ACC112 (cell line): ENCODE measurements at regions not wholly inside any gene's neighbourhood (a gene's known extent, or its start where the extent isn't known, plus 50 kb on each side); places are given as distances from the start of the nearest gene placed in this dataset.

ENCODE experiments used
- H2AFZ ChIP-seq: fragments of 200-600 bp; sonication (generic); one replicate; pipeline ENCODE4 v1.6.0; 2017; ENCODE audit warnings: antibody characterized with exemption, low read length; ENCODE audit not compliant: unreplicated experiment
- H3K27ac ChIP-seq: fragments of 200-600 bp; sonication (generic); 2 replicates; pipeline ENCODE4 v1.5.1; 2014; ENCODE audit warnings: low read depth, mild to moderate bottlenecking, antibody characterized with exemption, low read length, moderate library complexity
- H3K27me3 ChIP-seq: fragments of 200-600 bp; sonication (generic); 2 replicates; pipeline ENCODE4 v1.6.1; 2014; ENCODE audit warnings: mild to moderate bottlenecking, antibody characterized with exemption, low read length, moderate library complexity, mixed read lengths; ENCODE audit not compliant: insufficient read depth
- H3K36me3 ChIP-seq: fragments of 200-600 bp; sonication (generic); 2 replicates; pipeline ENCODE4 v1.6.1; 2016; ENCODE audit warnings: mild to moderate bottlenecking, antibody characterized with exemption, low read length, moderate library complexity, mixed read lengths; ENCODE audit not compliant: insufficient read depth
- H3K4me1 ChIP-seq: fragments of 200-600 bp; sonication (generic); one replicate; pipeline ENCODE4 v1.6.1; 2016; ENCODE audit warnings: low read length, mixed read lengths; ENCODE audit not compliant: insufficient read depth, unreplicated experiment, control insufficient read depth
- H3K4me3 ChIP-seq: fragments of 200-600 bp; sonication (generic); 2 replicates; pipeline ENCODE4 v1.5.1; 2014; ENCODE audit warnings: mild to moderate bottlenecking, low read depth, low read length
- H3K79me2 ChIP-seq: fragments of 200-600 bp; sonication (generic); one replicate; pipeline ENCODE4 v1.6.0; 2016; ENCODE audit warnings: low read length; ENCODE audit not compliant: control insufficient read depth, unreplicated experiment, insufficient read depth

- 0 out of 2 replicates have a peak overlapping the region, but pooled peaks have one; percentile 5 for H3K27ac ChIP-seq
- H3K79me2 ChIP-seq: no peaks in the 10 kb centered on the region
- H3K4me1 ChIP-seq: peaks cover 33% of the 10 kb centered on the region
- H3K27me3 ChIP-seq: no peaks in the 10 kb centered on the region
- H3K4me3 ChIP-seq: no peak overlapping the region
- peak overlapping the region; percentile 0 for H2AFZ ChIP-seq
- H3K36me3 ChIP-seq: no peaks in the 10 kb centered on the region
Measured at GRCh38 chr3:106860182-106860581, 517.1 kb upstream of the CCDC54 start.

- H3K36me3 ChIP-seq: no peaks in the 10 kb centered on the region
- peak overlapping the region; percentile 50 for H3K4me3 ChIP-seq
- no peaks in the 10 kb centered on the region for H3K27me3 ChIP-seq
- no peaks in the 10 kb centered on the region for H3K79me2 ChIP-seq
- H2AFZ ChIP-seq: peak overlapping the region; percentile 58
- H3K27ac ChIP-seq: peak overlapping the region; percentile 49
- H3K4me1 ChIP-seq: peaks cover 33% of the 10 kb centered on the region
Measured at GRCh38 chr3:106862067-106862466, 515.2 kb upstream of the CCDC54 start.

GRCh38 chr3:106877627-106878026 lies 499.6 kb upstream of the CCDC54 start:
- Histone ChIP-seq H3K4me1 (no peaks in the 10 kb centered on the region), H3K36me3 (no peaks in the 10 kb centered on the region), H2AFZ (no peak overlapping the region)

GRCh38 chr3:106880206-106880605 lies 497.0 kb upstream of the CCDC54 start:
- Histone ChIP-seq H3K27me3 (no peaks in the 10 kb centered on the region), H3K4me1 (no peaks in the 10 kb centered on the region), H3K4me3 (no peak overlapping the region), H3K27ac (no peak overlapping the region), H3K79me2 (no peaks in the 10 kb centered on the region), H3K36me3 (no peaks in the 10 kb centered on the region), H2AFZ (no peak overlapping the region)

More at GRCh38 chr3:106877627-106878026, 499.6 kb upstream of the CCDC54 start:
- no peak overlapping the region for H3K27ac ChIP-seq
- no peak overlapping the region for H3K4me3 ChIP-seq
- H3K27me3 ChIP-seq: no peaks in the 10 kb centered on the region
- H3K79me2 ChIP-seq: no peaks in the 10 kb centered on the region

- Histone ChIP-seq H3K27me3 (no peaks in the 10 kb centered on the region), H3K4me3 (no peak overlapping the region), H3K27ac (no peak overlapping the region)
Measured at GRCh38 chr3:106881186-106881585, 496.1 kb upstream of the CCDC54 start.

GRCh38 chr3:106882297-106882696 lies 494.9 kb upstream of the CCDC54 start:
- Histone ChIP-seq H3K27ac (no peak overlapping the region), H3K27me3 (no peaks in the 10 kb centered on the region), H3K4me1 (no peaks in the 10 kb centered on the region), H2AFZ (no peak overlapping the region), H3K4me3 (no peak overlapping the region), H3K79me2 (no peaks in the 10 kb centered on the region), H3K36me3 (no peaks in the 10 kb centered on the region)

More at GRCh38 chr3:106881186-106881585, 496.1 kb upstream of the CCDC54 start:
- H3K4me1 ChIP-seq: no peaks in the 10 kb centered on the region
- no peaks in the 10 kb centered on the region for H3K79me2 ChIP-seq
- H2AFZ ChIP-seq: no peak overlapping the region
- no peaks in the 10 kb centered on the region for H3K36me3 ChIP-seq

GRCh38 chr3:106906074-106906473 lies 471.2 kb upstream of the CCDC54 start:
- H3K79me2 ChIP-seq: no peaks in the 10 kb centered on the region
- H3K4me3 ChIP-seq: no peak overlapping the region
- H3K27me3 ChIP-seq: no peaks in the 10 kb centered on the region
- no peaks in the 10 kb centered on the region for H3K36me3 ChIP-seq
- H3K27ac ChIP-seq: no peak overlapping the region
- H3K4me1 ChIP-seq: no peaks in the 10 kb centered on the region
- H2AFZ ChIP-seq: no peak overlapping the region

GRCh38 chr3:106908181-106908938 lies 468.9 kb upstream of the CCDC54 start:
- H3K36me3 ChIP-seq: no peaks in the 10 kb centered on the region
- H2AFZ ChIP-seq: no peak overlapping the region
- H3K27ac ChIP-seq: no peak overlapping the region
- H3K27me3 ChIP-seq: no peaks in the 10 kb centered on the region
- no peaks in the 10 kb centered on the region for H3K4me1 ChIP-seq
- no peaks in the 10 kb centered on the region for H3K79me2 ChIP-seq
- no peak overlapping the region for H3K4me3 ChIP-seq

GRCh38 chr3:106913111-106913698 lies 464.0 kb upstream of the CCDC54 start:
- H2AFZ ChIP-seq: no peak overlapping the region
- no peaks in the 10 kb centered on the region for H3K36me3 ChIP-seq
- no peaks in the 10 kb centered on the region for H3K79me2 ChIP-seq
- no peaks in the 10 kb centered on the region for H3K4me1 ChIP-seq
- H3K27ac ChIP-seq: no peak overlapping the region
- no peak overlapping the region for H3K4me3 ChIP-seq
- H3K27me3 ChIP-seq: no peaks in the 10 kb centered on the region

- H3K27ac ChIP-seq: no peak overlapping the region
- H3K4me1 ChIP-seq: no peaks in the 10 kb centered on the region
- H3K79me2 ChIP-seq: no peaks in the 10 kb centered on the region
- no peak overlapping the region for H3K4me3 ChIP-seq
- H2AFZ ChIP-seq: no peak overlapping the region
- no peaks in the 10 kb centered on the region for H3K36me3 ChIP-seq
- no peaks in the 10 kb centered on the region for H3K27me3 ChIP-seq
Measured at GRCh38 chr3:106913966-106914365, 463.3 kb upstream of the CCDC54 start.

- no peak overlapping the region for H3K4me3 ChIP-seq
- no peaks in the 10 kb centered on the region for H3K36me3 ChIP-seq
- no peak overlapping the region for H2AFZ ChIP-seq
- no peak overlapping the region for H3K27ac ChIP-seq
- no peaks in the 10 kb centered on the region for H3K4me1 ChIP-seq
- H3K79me2 ChIP-seq: no peaks in the 10 kb centered on the region
- no peaks in the 10 kb centered on the region for H3K27me3 ChIP-seq
Measured at GRCh38 chr3:106920609-106921008, 456.6 kb upstream of the CCDC54 start.
